Neuronal stem cell (in vitro differentiated cells): ENCODE measurements at regions not wholly inside any gene's neighbourhood (a gene's known extent, or its start where the extent isn't known, plus 50 kb on each side); places are given as distances from the start of the nearest gene placed in this dataset.

Experiments used
- DNase-seq: peaks from one replicate; pipeline ENCODE4 v3.0.0-alpha.2; 2013; ENCODE audit warnings: low spot score
- H2AFZ ChIP-seq: one replicate; pipeline ENCODE4 v1.6.1; 2013; ENCODE audit warnings: mild to moderate bottlenecking, low read length, inconsistent platforms
- H2AK5ac ChIP-seq: 2 replicates; pipeline ENCODE4 v1.6.1; 2013; ENCODE audit warnings: low read depth, mild to moderate bottlenecking, inconsistent platforms, low read length, moderate library complexity, mixed read lengths
- H2BK120ac ChIP-seq: 2 replicates; pipeline ENCODE4 v1.6.1; 2013; ENCODE audit warnings: low read depth, mild to moderate bottlenecking, inconsistent platforms, low read length, moderate library complexity, mixed read lengths
- H2BK12ac ChIP-seq: one replicate; pipeline ENCODE4 v1.6.1; 2013; ENCODE audit warnings: low read length, inconsistent platforms
- H2BK15ac ChIP-seq: 2 replicates; pipeline ENCODE4 v1.6.1; 2013; ENCODE audit warnings: mild to moderate bottlenecking, low read length, inconsistent platforms, mixed read lengths
- H2BK5ac ChIP-seq: one replicate; pipeline ENCODE4 v1.6.1; 2013; ENCODE audit warnings: inconsistent platforms, mild to moderate bottlenecking, low read length, moderate library complexity
- H3K14ac ChIP-seq: one replicate; pipeline ENCODE4 v1.6.1; 2013; ENCODE audit warnings: low read length, inconsistent platforms
- H3K18ac ChIP-seq: 2 replicates; pipeline ENCODE4 v1.6.1; 2013; ENCODE audit warnings: low read length, inconsistent platforms
- H3K23ac ChIP-seq: 2 replicates; pipeline ENCODE4 v1.6.1; 2013; ENCODE audit warnings: low read depth, mild to moderate bottlenecking, mixed read lengths, low read length, inconsistent platforms; ENCODE audit not compliant: poor library complexity
- H3K27ac ChIP-seq: replicated peaks from 3 replicates; pipeline ENCODE4 v1.5.1; 2013; ENCODE audit warnings: low read length, inconsistent platforms
- H3K27me3 ChIP-seq, 3 experiments: 2 replicates each; pipeline ENCODE4 v1.6.1; 2013; ENCODE audit warnings: low read length in 3 of 3, mild to moderate bottlenecking in 2 of 3, inconsistent platforms in 1 of 3, low read depth in 1 of 3, mixed read lengths in 1 of 3, moderate library complexity in 1 of 3; ENCODE audit not compliant: control insufficient read depth in 3 of 3, insufficient read depth in 3 of 3
- H3K36me3 ChIP-seq, 2 donors: replicated peaks in 1 of 2; 2 replicates each; pipeline ENCODE4 v1.6.1; 2013; ENCODE audit warnings: low read length in 2 of 2; ENCODE audit not compliant: control insufficient read depth in 2 of 2, insufficient read depth in 2 of 2
- H3K4ac ChIP-seq: 2 replicates; pipeline ENCODE4 v1.6.1; 2013; ENCODE audit warnings: inconsistent platforms, mild to moderate bottlenecking, low read length, moderate library complexity
- H3K4me1 ChIP-seq, 2 donors: 1 replicate in 1 of 2; 2 replicates in 1 of 2; pipeline ENCODE4 v1.6.1; 2013; ENCODE audit warnings: low read length in 2 of 2, low read depth in 1 of 2; ENCODE audit not compliant: control insufficient read depth in 2 of 2, insufficient read depth in 1 of 2
- H3K4me2 ChIP-seq: one replicate; pipeline ENCODE4 v1.6.1; 2013; ENCODE audit warnings: mild to moderate bottlenecking, low read length, inconsistent platforms; ENCODE audit not compliant: insufficient read depth, poor library complexity, severe bottlenecking
- H3K4me3 ChIP-seq, 2 donors: 2 replicates each; pipeline ENCODE4 v1.5.1; 2013; ENCODE audit warnings: low read length in 2 of 2, mild to moderate bottlenecking in 2 of 2, inconsistent platforms in 1 of 2, moderate library complexity in 1 of 2
- H3K79me1 ChIP-seq: one replicate; pipeline ENCODE4 v1.6.1; 2013; ENCODE audit warnings: low read depth, mild to moderate bottlenecking, inconsistent platforms, low read length, moderate library complexity
- H3K9ac ChIP-seq: one replicate; pipeline ENCODE4 v1.6.1; 2013; ENCODE audit warnings: mild to moderate bottlenecking, low read depth, low read length, inconsistent platforms; ENCODE audit not compliant: poor library complexity
- H3K9me3 ChIP-seq, 2 donors: replicated peaks in 1 of 2; 2 replicates each; pipeline versions ENCODE3 to v1.6.1; 2013; ENCODE audit warnings: low read length in 2 of 2, mild to moderate bottlenecking in 2 of 2, inconsistent platforms in 1 of 2, low read depth in 1 of 2, mixed read lengths in 1 of 2, moderate library complexity in 1 of 2; ENCODE audit not compliant: control insufficient read depth in 2 of 2, insufficient read depth in 1 of 2
- H4K8ac ChIP-seq: one replicate; pipeline ENCODE4 v1.6.1; 2013; ENCODE audit warnings: low read depth, mild to moderate bottlenecking, inconsistent platforms, low read length, moderate library complexity
- H4K91ac ChIP-seq: one replicate; pipeline ENCODE4 v1.6.1; 2013; ENCODE audit warnings: low read length, low read depth, mild to moderate bottlenecking, inconsistent platforms; ENCODE audit not compliant: poor library complexity
- WGBS, 2 donors: extraction: QIAGEN DNeasy Blood & Tissue Kit; methylation state at CpG; one replicate each; pipeline ENCODE4 v1.1.7; 2013; ENCODE audit warnings: missing lambda C conversion rate in 2 of 2, mixed read lengths in 1 of 2; ENCODE audit not compliant: insufficient read length in 2 of 2, insufficient replicate concordance in 1 of 2; ENCODE audit errors: extremely low coverage in 2 of 2; 5-methylcytosine and 5-hydroxymethylcytosine counted together

- no peak overlapping the region for H3K9ac ChIP-seq
- no peak overlapping the region for H4K8ac ChIP-seq
- no peak overlapping the region for H3K23ac ChIP-seq
- no peak overlapping the region for H3K4ac ChIP-seq
- H3K36me3 ChIP-seq, result no peaks in the 10 kb centered on the region
- no peaks in the 10 kb centered on the region for H3K79me1 ChIP-seq
- H2BK15ac ChIP-seq, result no peak overlapping the region
- H3K4me3 ChIP-seq, result no peak overlapping the region
- H3K14ac ChIP-seq, result no peak overlapping the region
- no peak overlapping the region for H2BK12ac ChIP-seq
- no peak overlapping the region for H3K18ac ChIP-seq
- H2BK5ac ChIP-seq, result no peak overlapping the region
- no peak overlapping the region for H3K27ac ChIP-seq
- no peaks in the 10 kb centered on the region for H3K4me1 ChIP-seq
- H3K27me3 ChIP-seq, result no peaks in the 10 kb centered on the region
- no peak overlapping the region for H2AFZ ChIP-seq
- H3K9me3 ChIP-seq, result no peaks in the 10 kb centered on the region
- no peak overlapping the region for H4K91ac ChIP-seq
- no peak overlapping the region for H2BK120ac ChIP-seq
- no peak overlapping the region for H3K4me2 ChIP-seq
- H2AK5ac ChIP-seq, result no peak overlapping the region
- DNase-seq, result no peak
- no CpG with 5 or more reads among the region's 6 CpGs for WGBS, 2 donors
These were observed 1448.3 kb upstream of the DDX18 start for GRCh38 chr2:116366212-116366611.

GRCh38 chr2:116378786-116379185 is 1435.7 kb upstream of the DDX18 start:
- no peak overlapping the region for H3K23ac ChIP-seq
- no peak overlapping the region for H3K27ac ChIP-seq
- H2BK5ac ChIP-seq, result no peak overlapping the region
- H4K8ac ChIP-seq, result no peak overlapping the region
- H2BK15ac ChIP-seq, result no peak overlapping the region
- no peak overlapping the region for H2BK120ac ChIP-seq
- H3K4ac ChIP-seq, result no peak overlapping the region
- H2AFZ ChIP-seq, result no peak overlapping the region
- no peak overlapping the region for H3K18ac ChIP-seq
- H4K91ac ChIP-seq, result no peak overlapping the region
- no peak overlapping the region for H2AK5ac ChIP-seq
- H3K36me3 ChIP-seq, result no peaks in the 10 kb centered on the region
- no peak for DNase-seq
- no peaks in the 10 kb centered on the region for H3K9me3 ChIP-seq
- H3K9ac ChIP-seq, result no peak overlapping the region
- WGBS, 2 donors, result no CpG with 5 or more reads among the region's 5 CpGs
- H3K4me3 ChIP-seq, result no peak overlapping the region
- no peak overlapping the region for H3K14ac ChIP-seq
- H3K4me1 ChIP-seq, result no peaks in the 10 kb centered on the region
- no peak overlapping the region for H2BK12ac ChIP-seq
- no peaks in the 10 kb centered on the region for H3K27me3 ChIP-seq
- H3K4me2 ChIP-seq, result no peak overlapping the region
- no peaks in the 10 kb centered on the region for H3K79me1 ChIP-seq

- Histone ChIP-seq H3K4me2 (no peak overlapping the region), H3K9me3 (no peaks in the 10 kb centered on the region), H3K27me3 (no peaks in the 10 kb centered on the region), H3K79me1 (no peaks in the 10 kb centered on the region), H2AK5ac (no peak overlapping the region), H3K4ac (no peak overlapping the region), H2BK120ac (no peak overlapping the region), H3K23ac (no peak overlapping the region), H3K9ac (no peak overlapping the region), H3K18ac (no peak overlapping the region), H4K8ac (no peak overlapping the region), H2AFZ (no peak overlapping the region), H2BK12ac (no peak overlapping the region), H2BK5ac (no peak overlapping the region), H3K4me3 (no peak overlapping the region), H2BK15ac (no peak overlapping the region), H3K36me3 (no peaks in the 10 kb centered on the region), H3K14ac (no peak overlapping the region), H4K91ac (no peak overlapping the region), H3K27ac (no peak overlapping the region), H3K4me1 (peaks cover 0 to 4% of the 10 kb centered on the region in 2 donors)
- no CpG with 5 or more reads among the region's 2 CpGs for WGBS, 2 donors
- DNase-seq, result no peak
These were observed 1403.3 kb upstream of the DDX18 start for GRCh38 chr2:116411211-116411610.

GRCh38 chr2:116413659-116414058 is 1400.8 kb upstream of the DDX18 start:
- H2AFZ ChIP-seq, result no peak overlapping the region
- peak overlapping the region; percentile 29 for H3K23ac ChIP-seq
- no peaks in the 10 kb centered on the region for H3K36me3 ChIP-seq
- peak overlapping the region; percentile 97 for H3K14ac ChIP-seq
- H2BK120ac ChIP-seq, result no peak overlapping the region
- H3K4me3 ChIP-seq, result no peak overlapping the region
- H2BK15ac ChIP-seq, result no peak overlapping the region
- H3K27me3 ChIP-seq, result no peaks in the 10 kb centered on the region
- no CpG with 5 or more reads among the region's 5 CpGs for WGBS, 2 donors
- no peaks in the 10 kb centered on the region for H3K9me3 ChIP-seq
- H3K4me1 ChIP-seq, result peaks cover 0 to 4% of the 10 kb centered on the region in 2 donors
- H3K4me2 ChIP-seq, result no peak overlapping the region
- peak overlapping the region; percentile 46 for H2BK12ac ChIP-seq
- no peak overlapping the region for H3K9ac ChIP-seq
- no peak overlapping the region for H2BK5ac ChIP-seq
- H3K27ac ChIP-seq, result no peak overlapping the region
- H3K18ac ChIP-seq, result peak overlapping the region; percentile 88
- H4K91ac ChIP-seq, result no peak overlapping the region
- H2AK5ac ChIP-seq, result no peak overlapping the region
- H3K79me1 ChIP-seq, result no peaks in the 10 kb centered on the region
- DNase-seq, result no peak
- peak overlapping the region; percentile 37 for H3K4ac ChIP-seq
- H4K8ac ChIP-seq, result no peak overlapping the region
